ENCODE measurements at regions not wholly inside any gene's neighbourhood (a gene's known extent, or its start where the extent isn't known, plus 50 kb on each side); places are given as distances from the start of the nearest gene placed in this dataset.

GRCh38 chr4:177117256-177117655 is 192.4 kb upstream of the NEIL3 start:
- no peak for DNase-seq

GRCh38 chr4:177118596-177118995 is 191.1 kb upstream of the NEIL3 start:
- no peak for DNase-seq

GRCh38 chr4:177119021-177119471 is 190.6 kb upstream of the NEIL3 start:
- no peak for DNase-seq

- no peak for DNase-seq
Measured at GRCh38 chr4:177119691-177120090, 190.0 kb upstream of the NEIL3 start.

GRCh38 chr4:177123811-177124210 is 185.9 kb upstream of the NEIL3 start:
- no peak for DNase-seq

GRCh38 chr4:177124349-177125064 is 185.2 kb upstream of the NEIL3 start:
- no peak for DNase-seq

- DNase-seq = no peak
Measured at GRCh38 chr4:177125656-177126055, 184.0 kb upstream of the NEIL3 start.

- DNase-seq = no peak
Measured at GRCh38 chr4:177127658-177128057, 182.0 kb upstream of the NEIL3 start.

GRCh38 chr4:177128306-177128705 is 181.4 kb upstream of the NEIL3 start:
- no peak for DNase-seq

GRCh38 chr4:177131736-177132135 is 177.9 kb upstream of the NEIL3 start:
- DNase-seq = no peak

GRCh38 chr4:177147668-177148067 is 162.0 kb upstream of the NEIL3 start:
- no peak for DNase-seq

- DNase-seq = no peak
Measured at GRCh38 chr4:177155454-177155853, 154.2 kb upstream of the NEIL3 start.

GRCh38 chr4:177159600-177159999 is 150.1 kb upstream of the NEIL3 start:
- DNase-seq = no peak

- no peak for DNase-seq
Measured at GRCh38 chr4:177161781-177162180, 147.9 kb upstream of the NEIL3 start.

GRCh38 chr4:177163532-177163931 is 146.1 kb upstream of the NEIL3 start:
- DNase-seq = no peak

GRCh38 chr4:177171588-177171987 is 138.1 kb upstream of the NEIL3 start:
- no peak for DNase-seq

- no peak for DNase-seq
Measured at GRCh38 chr4:177175473-177175872, 134.2 kb upstream of the NEIL3 start.

GRCh38 chr4:177177541-177178081 is 132.1 kb upstream of the NEIL3 start:
- no peak for DNase-seq

GRCh38 chr4:177178246-177178645 is 131.4 kb upstream of the NEIL3 start:
- no peak for DNase-seq

- DNase-seq = no peak
Measured at GRCh38 chr4:177182166-177182565, 127.5 kb upstream of the NEIL3 start.

- no peak for DNase-seq
Measured at GRCh38 chr4:177182728-177183127, 126.9 kb upstream of the NEIL3 start.

GRCh38 chr4:177185151-177185550 is 124.5 kb upstream of the NEIL3 start:
- DNase-seq = no peak

- no peak for DNase-seq
Measured at GRCh38 chr4:177185579-177185978, 124.1 kb upstream of the NEIL3 start.

- DNase-seq = no peak
Measured at GRCh38 chr4:177187371-177187770, 122.3 kb upstream of the NEIL3 start.

- DNase-seq = no peak
Measured at GRCh38 chr4:177190995-177191580, 118.6 kb upstream of the NEIL3 start.
